NCI-H226 (cell line): ENCODE measurements at regions not wholly inside any gene's neighbourhood (a gene's known extent, or its start where the extent isn't known, plus 50 kb on each side); places are given as distances from the start of the nearest gene placed in this dataset.

Source experiments
- DNase-seq: peaks from one replicate; pipeline ENCODE4 v3.0.0-alpha.2; 2015

DNA sequence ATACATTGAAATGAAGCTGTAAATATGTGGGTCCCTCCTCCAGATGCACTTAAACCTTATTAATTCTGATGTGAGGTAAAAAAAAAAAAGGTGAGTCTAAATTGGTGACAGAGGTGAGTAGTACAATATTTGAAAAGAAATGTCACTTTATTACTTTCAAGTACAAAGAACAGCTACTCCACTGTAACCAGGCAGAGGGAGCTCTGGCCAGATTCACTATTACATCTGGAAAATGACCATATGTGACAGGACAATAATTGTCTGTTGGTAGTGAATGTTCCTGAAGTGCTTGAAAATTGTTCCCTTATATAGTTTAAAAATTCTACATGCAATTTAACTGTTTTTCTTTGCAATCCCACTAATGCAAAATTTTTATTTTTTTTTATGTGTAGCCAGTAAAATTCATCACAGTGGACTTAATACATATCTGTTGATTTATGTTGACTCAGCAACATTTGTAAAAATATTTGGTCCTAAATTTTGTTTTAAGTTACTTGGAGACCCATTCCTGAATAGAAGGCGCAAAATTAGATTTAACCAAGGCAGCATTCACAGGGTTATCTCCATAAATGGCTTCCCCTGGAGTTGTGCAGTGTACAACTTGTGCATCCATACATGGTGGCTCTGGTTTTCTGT lies 231.9 kb upstream of the TBC1D5 start:
- DNase-seq = no peak

DNA sequence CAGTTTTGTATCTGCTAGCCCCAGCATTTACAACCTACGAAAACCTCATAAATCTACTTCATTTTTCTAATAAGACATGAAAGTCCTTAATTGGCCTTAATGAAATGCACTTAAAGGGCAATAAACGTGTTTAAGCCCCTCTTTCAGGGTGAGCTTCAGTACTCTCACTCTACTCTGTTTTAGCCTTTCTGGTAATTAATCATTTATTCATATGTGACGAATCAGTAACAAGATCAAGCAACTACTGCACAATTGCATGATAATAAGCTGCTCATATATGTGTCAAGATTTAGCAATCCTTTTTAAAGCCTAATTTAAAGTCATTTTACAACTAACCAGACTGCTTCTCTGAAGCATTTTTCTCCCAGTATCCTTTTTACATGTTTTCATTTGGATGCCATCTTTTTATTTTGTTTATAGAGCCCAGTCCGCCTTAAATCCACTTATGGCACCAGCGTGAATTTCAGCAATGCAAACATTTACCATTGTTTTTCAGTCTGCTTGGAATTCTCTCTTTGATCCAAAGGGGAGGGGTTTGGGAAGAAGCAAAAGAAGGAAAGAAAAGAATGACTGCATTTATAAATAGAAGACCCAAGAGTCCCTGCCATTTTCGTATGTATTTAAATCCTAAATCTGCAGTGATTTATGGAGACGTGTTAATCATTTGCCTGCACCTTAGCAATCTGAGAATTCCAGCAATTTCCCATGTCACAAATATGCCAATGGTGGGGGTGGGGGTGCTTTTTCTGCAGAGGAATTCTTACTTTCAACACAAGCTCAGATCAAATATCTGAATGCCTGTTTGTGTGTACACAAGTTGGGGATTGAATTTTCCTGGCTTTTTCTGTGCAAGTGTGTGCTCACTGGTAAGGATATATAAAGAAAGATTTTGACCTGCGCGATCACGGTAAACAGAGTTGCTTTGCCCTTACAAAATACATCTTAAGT lies 230.8 kb upstream of the TBC1D5 start:
- no peak for DNase-seq

DNA sequence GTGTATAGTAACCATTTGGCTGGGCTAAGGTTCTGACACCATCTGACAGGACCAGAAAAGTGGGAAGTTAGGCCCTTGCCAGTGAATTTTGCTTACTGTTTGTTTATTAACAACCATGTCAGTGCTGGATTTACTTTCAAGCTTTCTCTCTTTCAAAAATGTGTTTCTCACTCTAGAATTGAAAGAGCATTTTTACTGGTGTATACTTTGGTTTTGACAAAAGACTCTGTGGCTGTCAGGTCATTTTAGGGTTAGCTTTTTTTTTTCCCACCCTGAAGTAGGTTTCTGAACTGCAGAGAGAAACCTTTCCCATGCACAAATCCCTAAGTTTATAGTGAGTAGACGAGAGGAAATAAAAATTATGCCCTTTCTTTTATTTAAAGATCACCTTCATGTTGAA lies 230.0 kb upstream of the TBC1D5 start:
- DNase-seq = no peak

DNA sequence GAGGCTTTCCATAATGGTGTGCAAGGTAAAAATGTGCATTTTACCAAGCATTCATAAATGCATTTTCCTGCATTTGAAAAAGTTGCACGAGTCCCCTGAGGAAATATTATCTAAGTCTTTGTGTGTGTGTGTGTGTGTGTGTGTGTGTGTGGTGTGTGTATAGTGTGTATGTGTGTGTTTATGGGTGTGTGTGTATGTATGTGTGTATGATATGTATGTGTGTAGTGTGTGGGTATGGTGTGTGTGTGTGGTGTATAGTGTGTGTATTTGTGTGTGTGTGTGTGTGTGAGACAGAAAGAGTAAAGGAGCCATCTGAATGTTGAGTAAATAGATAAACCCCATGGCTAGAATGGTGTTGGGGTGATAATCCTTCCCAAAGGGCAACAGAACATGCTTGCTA lies 229.6 kb upstream of the TBC1D5 start:
- no peak for DNase-seq

DNA sequence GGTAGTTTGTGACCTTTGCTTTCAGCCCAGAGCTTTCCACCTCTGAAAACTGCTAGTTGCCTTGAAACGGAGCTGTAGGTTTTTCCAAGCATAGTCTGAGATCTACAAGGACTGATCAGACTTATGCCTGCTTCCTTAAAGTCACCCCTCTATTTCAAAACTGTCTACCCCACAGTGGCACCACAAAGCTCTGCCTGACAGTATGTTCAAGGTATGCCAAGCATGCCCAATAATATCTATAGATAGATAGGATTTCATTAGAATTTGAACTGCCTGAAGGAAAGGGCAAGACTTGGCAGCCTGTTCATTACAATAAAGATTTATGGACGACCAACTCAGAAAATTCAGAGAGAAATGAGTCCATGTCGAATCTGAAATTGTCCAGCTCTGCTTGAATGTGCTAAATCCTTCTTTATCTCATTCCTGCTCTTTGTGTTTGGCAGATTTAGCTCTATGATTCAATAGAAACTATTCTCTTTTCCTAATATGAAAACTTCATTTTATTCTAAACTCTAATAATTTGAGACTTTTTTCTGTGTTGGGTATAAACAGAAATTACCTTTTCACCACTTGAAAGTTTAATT lies 227.6 kb upstream of the TBC1D5 start:
- no peak for DNase-seq

DNA sequence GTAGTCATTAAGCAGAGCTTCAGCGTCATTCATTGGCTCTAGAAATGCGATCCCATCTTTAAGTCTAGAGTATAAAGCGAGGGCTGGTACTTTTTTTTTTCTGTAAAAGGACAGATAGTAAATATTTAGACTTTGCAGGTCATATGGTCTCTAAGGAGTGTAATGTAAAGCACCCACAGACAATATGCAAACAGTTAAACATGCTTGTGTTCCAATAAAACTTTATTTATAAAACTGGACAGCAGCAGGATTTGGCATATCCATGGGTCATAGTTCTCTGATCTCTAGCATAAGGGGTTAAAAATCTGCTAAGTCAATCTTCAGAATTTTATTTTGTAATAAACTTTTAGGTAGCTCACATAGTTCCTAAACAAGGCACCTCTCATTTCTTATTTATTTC lies 226.8 kb upstream of the TBC1D5 start:
- no peak for DNase-seq

DNA sequence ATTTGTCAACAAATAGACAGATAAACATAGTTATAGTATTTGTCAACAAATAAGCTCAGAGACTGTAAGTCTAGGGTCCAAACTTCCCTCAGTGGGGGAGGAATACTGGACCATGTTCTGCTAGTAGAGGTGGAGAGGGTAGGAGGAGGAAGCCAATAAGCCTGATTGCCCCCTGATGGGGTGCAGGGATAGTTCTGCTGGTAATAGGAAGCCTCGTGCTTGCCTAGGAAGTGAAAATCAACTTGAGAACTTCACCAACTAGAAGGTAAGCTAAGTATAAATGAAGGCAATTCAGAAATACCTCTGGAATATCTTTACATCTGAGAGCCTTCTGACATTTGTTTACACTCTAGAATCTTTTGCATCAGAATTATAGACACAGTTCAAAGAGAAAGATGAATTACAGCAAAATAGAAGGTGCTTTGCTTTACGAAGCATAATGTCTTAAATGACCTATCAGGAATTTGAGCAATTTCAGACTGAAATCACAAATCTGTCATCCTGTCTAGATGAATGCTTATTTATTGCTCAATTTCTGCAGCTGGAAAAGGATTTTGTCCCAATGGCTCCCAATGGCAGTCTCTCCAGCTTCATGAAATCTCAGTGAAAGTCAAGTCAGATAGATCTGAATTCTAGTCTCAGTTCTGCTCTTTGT lies 225.6 kb upstream of the TBC1D5 start:
- DNase-seq = no peak

DNA sequence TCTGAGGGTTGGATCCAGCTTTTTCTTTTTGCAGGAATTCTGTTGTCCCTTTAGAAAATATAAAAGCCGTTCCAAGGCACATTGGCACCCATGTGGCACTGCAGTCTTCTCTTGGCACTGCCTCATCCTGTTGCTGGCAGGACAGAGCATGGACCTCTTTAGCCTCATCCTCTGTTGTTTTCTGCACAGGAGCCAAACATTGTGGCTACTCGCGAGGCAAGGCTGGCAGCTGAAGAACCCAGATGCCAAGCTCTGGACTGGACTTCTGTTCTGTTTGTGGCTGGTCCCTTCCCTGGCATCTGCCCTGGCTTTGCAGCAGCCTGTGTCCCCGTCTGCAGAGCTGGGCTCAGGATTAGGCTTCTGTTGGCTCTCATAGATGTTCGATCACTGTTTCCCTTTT lies 224.7 kb upstream of the TBC1D5 start:
- no peak for DNase-seq

DNA sequence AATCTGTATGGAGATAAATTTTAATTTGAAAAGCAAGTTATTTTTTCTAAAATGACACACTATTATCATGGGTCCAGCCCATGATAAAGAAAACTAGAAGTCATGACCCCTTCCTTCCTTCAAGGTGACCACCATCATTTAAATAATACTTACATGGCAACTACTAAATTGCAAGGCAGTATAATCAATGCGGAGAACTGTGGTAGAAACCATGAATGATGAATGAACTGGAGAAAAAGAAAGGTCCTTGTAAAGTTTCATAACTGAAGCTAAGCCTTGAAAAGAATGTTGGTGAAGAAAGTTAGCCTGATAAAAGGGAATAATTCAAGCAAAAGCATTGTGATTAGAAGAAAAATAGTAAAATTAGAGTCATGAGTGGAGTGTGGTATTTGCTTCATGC lies 222.9 kb upstream of the TBC1D5 start:
- no peak for DNase-seq

DNA sequence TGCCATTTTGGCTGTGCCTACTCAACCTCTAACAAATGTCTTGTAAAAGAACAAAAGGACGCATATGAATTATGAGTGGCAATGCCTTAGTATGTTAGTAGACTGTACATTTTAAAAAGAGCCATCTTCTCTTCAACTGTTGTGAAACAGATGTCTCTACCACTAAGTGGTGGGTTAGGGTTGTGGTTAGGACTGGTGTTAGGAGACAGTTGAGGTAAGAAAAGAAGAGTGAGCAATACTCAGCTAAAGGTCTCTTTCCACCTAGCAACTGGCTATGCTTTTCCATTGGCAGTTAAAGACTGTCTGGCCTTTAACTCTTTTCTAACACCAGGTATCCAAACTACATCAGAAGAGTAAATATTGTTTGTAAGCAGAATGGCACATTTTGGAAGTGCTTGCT lies 221.7 kb upstream of the TBC1D5 start:
- DNase-seq = no peak

DNA sequence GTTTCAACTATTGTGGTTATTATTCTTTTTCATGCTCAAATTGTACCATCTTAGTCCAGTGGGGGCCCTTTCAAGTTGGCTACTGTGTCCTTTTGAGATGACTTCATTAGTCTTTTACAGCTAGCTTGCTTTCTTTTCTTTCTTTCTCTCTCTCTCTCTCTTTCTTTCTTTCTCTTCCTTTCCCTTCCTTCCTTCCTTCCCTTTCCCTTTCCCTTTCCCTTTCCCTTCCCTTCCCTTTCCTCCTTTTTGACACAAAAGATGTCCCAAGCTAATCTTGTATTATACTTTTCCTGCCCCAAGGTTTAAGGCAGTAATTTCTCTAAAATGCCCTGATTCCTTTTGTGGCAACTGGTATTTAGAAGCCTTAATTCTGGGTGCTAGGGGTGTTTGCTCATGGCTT lies 213.0 kb upstream of the TBC1D5 start:
- no peak for DNase-seq

DNA sequence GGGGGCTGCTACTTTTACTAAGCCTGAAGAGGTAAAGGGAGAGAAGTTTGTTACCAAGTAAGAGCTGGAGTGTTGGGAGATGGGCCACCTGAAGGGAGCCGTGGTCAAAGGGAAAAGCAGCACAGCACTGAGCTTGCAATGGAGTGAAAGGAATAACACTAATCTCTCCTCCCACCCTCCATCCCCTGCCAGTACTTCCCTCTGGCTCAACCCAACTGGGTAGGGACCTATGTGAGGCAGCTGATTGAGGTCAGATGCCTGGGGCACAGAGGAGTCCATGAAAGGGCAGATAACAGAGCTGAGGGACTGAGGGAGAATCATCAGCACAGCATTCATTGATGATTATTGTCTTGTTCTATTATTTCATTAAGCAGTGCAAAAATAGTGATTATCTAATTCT lies 212.4 kb upstream of the TBC1D5 start:
- DNase-seq = no peak

DNA sequence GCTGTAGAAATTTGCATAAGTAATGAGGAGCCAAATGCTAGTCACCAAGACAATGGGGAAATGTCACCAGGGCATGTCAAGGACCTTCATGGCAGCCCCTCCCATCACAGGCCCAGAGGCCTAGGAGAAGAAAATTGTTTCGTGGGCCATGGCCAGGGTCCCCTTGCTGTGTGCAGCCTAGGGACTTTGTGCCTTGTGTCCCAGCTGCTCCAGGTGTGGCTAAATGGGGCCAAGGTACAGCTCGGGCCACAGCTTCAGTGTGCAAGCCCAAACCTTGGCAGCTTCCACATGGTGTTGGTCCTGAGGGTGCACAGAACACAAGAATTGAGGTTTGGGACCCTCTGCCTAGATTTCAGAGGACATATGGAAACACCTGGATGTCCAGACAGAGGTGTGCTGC lies 208.8 kb upstream of the TBC1D5 start:
- DNase-seq = no peak

DNA sequence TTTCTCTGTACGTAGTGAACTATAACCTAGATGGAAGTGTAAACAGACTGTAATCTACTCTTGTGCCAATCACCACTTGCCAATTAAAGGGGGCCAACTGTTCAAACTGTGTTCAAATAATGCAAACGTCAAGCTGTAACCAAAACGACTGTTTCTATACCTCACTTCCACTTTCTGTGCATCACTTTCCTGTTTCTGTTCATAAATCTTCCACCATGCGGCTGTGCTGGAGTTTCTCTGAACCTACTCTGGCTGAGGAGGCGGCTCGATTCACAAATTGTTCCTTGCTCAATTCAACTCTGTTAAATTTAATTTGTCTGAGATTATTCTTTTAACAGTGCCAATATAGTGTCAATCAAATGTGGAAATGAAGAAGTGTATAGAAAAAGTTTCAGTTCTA lies 206.7 kb upstream of the TBC1D5 start:
- no peak for DNase-seq

DNA sequence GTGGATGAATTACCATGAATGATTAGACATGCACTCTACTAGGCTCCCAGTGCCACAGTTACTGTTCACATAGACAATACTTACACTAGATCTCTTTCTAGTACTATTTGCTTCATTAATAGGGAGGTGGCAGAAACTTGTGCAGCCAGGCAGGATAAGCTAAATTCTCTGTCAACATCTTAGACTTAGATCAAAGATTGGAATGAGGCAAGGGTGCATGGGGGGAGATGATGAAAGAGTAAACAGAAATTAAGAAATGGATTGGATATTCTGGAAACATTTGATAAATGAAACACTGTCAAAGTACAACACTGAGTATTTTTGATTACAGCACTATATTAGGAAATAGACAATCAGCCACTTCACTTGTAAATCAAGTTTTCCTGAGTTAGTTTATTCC lies 205.4 kb upstream of the TBC1D5 start:
- DNase-seq = no peak

DNA sequence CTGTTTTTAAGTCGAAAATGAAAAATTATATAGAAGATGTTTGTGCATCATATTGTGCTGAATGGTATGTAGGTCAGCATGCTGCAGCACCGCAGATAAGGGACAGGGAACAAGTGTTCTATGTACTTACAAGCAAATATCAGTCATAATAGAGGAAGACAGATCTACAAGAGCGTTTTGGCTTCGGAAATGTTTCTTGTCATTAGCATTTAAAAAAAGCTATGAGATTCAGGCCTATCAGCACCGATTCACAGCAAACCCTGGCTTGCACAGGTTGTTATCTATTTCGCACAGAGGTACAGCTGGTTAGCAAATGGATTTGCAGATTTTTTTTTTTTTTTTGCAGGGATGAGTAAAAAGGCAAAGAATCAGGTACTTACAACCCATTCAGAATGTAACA lies 204.2 kb upstream of the TBC1D5 start:
- no peak for DNase-seq

DNA sequence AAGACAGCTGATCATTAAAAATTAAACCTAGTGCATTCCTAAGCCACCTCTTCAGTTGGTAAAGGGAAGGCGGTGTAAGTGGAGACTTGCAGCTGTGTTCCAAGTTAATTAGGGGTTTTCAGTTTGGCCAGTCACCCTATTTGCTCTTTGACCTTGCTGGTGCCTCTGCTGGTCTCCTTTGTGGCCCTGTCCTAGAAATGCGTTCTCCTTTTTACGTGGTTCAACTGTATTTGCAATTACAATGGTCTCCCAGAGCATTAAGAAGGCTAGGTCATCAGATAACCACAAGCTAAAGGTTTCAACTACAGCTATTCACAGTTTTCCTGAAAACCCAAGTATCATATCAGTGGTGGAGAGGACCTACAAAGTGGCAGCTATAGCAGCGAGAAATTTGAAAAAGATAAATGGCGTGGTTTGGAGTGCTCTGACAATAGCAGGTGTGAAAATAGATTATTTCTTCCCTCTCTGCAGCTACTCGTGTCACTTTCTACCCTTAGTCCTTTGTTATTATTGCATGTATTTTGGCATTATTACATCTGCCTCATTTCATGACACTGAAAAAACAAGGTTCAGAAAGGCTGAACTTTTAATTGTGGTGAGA lies 203.5 kb upstream of the TBC1D5 start:
- no peak for DNase-seq

DNA sequence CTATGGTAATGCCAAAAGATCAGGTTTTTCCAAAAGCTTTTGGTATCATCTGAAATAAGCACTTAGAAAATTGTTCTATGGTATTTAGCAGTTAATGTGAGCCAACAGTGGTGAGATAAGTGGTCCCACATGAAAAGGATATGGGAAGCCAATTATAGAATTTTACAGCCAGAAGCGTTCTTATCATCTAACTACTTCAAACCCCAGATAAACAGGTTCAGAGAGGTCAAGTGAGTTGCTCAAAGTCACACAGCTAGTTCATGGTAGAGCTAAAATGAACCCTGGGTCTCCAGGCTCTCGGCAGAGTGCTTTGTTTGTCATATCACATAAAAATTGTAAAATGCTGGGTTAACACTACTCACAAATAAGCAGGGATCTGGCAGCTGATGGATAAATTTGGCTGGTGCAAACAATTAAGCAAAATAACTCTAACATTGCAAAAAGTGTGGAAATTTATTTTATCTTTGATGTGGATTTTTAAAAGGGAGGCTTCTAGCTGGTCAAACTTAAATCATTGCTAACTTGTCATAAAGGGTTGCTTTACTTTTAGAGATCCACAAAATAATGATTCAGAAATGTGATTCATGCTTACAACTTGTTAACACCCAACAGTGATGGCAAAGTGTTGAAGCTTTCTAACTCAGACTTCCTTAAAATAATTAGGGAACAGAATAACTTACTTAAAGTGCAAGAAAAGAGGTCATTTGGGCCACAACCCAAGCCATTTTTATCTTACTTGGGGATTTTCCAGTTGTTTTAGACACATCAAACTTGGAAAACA lies 202.8 kb upstream of the TBC1D5 start:
- DNase-seq = peak; percentile 40

DNA sequence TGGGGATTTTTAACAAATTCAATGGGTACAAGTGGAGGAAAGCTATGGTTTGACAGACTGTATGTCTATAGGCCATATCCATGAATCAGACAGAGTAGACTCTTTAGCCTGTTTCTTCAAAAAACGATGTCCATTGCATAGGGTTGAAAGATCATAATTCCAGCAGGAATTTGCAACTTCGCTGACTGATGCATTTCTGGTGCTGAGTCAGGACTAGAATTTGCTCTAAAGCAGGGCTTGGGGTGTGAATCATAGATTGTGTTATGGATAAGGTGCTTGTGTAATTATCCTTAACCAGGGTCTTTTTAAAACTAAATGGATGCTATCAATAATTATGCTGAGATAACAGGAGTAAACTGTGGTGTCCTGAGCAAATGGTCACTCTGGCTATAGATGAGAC lies 200.4 kb upstream of the TBC1D5 start:
- DNase-seq = peak; percentile 11

DNA sequence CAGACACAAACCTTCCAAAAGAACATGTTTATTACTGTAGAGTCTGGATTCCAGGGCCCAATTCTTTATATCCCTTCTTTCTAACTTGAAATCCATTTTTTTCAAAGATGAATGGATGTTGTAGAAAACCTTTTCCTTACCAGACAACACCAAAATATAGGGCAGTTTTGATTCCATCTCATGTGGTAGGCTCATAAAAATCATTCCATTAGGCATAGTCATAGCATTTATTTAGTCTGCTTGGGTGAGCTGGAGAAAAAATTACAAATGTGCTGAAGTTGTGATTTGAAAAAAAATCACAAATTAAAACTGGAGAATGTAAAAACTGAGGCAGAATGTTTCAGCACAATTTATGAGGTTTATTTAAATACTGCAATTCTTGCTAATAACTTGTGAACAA lies 199.3 kb upstream of the TBC1D5 start:
- DNase-seq = no peak

DNA sequence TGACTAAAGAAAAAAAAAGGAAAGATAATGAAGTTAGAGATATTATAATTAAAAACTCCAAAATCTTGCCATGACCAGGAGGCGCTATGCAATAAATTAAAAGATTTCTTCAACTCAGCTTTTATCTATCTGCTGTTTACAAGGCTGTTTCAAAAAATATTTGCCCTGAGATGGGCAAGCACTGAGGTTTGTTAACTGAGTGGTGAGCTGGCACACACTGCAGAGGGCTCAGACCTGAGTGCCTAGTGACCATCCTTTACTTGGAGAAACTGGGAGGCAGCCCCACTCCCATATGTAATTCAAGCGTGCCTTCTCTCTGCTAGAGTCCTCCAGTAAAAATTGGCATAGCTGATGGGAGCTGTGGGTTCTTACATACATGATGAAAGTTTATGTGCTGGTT lies 198.7 kb upstream of the TBC1D5 start:
- DNase-seq = no peak

DNA sequence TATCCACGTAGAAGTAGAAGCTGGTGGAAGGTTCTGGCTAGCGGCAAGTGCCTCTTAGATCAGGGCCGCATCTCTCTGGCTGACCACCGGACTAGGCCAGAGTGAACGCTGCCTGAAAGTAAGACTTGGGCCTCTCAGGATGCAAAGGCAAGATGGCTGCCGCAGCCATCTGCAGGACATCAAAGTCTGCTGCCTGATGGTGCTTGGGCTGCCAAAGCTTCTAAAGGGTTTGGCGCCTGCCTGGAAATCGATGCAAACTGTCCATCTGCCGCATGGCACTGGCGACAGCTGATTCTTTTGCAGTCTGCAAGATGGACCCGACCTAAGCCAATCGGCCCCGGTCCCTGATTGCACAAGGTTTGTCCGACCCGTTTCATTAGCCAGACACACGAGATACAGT lies 196.7 kb upstream of the TBC1D5 start:
- DNase-seq = no peak

DNA sequence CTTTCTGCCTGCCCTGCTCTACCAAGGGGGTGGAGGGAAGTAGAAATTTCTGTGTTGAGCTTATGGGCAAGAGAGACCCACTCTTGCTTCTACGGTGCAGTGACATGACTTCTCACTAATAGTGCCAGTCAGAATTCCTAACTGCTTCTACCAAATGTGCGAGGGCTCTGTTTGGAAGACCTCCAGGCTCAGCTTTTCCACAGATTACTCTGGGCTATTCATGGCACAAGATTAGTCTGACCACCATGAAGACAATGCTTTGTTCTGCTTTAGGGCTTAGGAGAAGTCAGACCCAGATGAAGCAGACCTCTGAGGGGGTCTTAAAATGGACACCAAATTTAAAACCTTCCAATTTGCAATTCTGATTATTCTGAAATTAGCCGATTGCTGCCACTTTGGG lies 195.9 kb upstream of the TBC1D5 start:
- DNase-seq = no peak
